HG03378 (cell line): ENCODE measurements at regions not wholly inside any gene's neighbourhood (a gene's known extent, or its start where the extent isn't known, plus 50 kb on each side); places are given as distances from the start of the nearest gene placed in this dataset.
"Not testable (repeated sequence)": the region's sequence is repeated elsewhere in the genome, so short reads cannot be mapped to it uniquely, and the experiment has no call there.

Experiments used
- ATAC-seq: cut with Tn5 transposase; IDR thresholded peaks from one replicate; pipeline ENCODE4 v1.9.1; 2021; ENCODE audit warnings: mild to moderate bottlenecking, moderate library complexity; ENCODE audit not compliant: unreplicated experiment

DNA sequence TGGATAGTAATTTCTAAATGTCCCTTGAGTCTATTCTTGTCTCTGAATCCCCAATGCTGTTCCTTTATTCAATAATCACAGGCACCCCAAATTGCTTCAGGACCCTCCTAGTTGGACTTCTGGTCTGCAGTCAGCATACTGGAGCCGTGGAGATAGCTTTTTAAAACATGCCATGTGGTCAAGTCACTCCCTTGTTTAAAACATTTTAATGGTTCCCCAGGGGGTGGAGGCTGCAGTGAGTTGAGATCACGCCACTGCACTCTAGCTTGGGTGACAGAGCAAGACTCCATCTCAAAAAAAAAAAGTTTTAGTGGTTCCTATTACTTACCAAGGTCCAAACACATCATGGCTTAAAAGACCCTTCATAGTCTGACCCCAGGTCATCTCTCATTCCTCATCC is 220.3 kb downstream of the ADAMTS15 start:
- ATAC-seq: no peak

DNA sequence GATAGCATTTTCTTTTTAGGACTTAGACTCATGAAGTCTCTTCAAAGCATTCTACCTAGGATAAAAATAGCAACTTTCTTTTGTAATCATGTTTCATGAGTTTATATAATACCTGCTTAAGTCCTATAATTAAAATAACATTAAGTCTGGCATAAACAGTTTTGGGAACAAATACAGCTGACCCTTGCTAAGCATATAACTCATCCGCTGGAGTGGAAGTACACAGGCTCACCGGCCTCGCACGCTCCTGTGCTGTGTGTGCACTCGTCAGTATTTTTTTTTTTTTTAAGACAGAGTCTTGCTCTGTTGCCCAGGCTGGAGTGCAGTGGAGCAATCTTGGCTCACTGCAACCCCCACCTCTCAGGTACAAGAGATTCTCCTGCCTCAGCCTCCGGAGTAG is 221.8 kb downstream of the ADAMTS15 start:
- no peak for ATAC-seq

DNA sequence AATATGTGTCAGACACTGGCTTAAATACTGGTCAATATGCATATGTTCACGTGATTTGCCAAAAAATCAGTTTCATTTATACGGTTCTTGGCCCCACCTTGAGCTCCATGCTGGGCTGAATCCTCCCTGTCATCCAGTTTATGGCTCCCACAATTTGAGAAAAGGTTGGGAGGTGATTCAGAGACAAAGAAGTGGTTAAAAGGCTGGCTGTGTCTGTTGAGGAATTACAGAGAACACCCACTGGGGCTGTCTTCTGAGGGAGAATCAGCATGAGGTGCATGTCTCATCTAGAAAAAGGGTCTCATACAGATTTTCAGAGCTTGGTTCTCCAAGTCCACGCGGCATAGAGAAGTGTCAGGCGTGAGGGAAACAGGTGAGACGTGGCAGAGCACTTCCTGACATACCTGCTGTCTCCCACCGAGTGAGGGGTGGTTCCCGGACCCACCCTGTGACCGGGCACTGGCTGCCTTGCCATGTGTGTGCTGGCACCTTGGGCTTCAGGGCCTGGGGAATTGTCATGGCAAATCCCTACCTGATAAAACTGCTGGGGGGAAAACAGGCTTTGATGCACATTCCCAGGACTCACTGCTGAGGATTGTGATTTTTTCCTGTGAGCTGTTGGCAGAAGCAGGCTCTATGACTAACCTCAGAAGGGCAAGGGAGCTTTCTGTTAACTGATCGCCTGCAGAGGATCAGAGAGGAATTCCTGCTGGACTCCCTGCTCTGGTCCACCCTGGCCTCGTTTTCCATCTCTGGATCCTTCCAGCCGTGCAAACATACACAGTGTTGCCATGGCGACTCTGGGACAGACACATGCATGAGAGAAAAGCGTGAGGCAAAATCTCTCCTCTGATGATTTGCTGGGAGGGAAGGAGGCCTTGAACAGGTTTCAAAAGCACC is 223.6 kb downstream of the ADAMTS15 start:
- no peak for ATAC-seq

DNA sequence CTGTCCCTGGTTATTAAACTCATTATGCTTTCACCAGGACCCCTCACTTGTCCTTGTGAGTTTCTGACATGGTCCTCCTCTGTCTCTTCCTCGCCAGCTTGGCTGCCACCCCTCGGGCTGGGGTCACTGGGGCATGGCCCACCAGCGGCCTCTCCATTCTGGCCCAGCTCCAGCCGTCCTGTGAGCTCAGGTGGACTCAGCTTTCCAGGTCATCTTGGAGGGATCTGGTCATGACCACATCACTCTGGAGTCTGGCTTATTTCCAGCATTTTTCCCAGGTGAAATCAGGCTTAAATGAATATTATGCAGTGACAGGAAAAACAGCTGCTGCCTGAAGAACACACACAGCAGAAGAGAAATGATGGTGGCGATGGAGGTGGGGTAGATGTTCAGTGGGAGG is 224.5 kb downstream of the ADAMTS15 start:
- ATAC-seq: no peak

DNA sequence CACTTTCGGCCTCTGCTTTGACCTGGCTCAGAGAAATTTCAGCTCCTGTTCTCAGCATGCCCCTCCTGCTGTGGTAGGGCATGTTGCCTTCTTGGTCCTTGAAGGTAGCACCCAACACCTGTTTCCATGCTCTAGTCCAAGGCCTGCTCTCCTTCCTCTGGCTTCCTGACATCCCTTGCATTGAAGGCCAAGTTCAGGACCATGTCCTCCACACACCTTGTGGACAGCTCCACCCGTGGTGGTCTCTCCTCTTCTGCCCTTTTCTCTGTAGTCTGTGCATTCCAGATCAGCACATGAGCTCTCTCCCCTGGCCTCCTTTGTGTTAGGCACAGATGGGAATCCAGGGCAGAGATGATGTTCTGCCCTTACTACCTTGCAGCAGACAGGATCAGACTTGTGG is 225.3 kb downstream of the ADAMTS15 start:
- ATAC-seq: no peak

DNA sequence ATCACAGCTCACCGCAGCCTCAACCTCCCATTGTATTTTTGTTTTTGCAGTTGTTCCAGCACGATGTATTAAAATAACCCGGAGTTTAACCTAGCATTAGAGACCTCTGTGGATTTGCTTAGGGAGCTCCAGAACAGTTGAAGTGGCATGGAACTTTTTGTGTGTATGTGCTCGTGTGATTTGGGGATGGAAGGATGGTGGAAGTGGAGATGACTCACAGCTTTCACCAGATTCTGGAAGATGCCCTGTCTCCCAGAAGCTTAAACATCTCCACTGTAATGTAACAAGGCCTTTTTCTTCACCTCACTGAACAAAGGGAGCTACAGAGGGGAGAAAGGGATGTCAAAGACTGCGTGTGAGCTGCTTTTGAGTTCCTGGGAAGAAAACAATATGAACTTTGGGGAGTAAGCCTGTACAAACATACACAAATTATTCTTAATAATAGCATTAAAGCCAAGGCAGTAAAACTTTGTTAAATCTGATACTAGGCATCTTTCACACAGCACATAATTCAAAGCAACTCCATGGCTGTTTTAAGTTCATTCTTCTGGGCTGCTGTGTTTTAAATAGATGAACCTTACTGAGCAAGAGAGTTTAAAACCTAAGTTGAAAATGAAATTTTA is 226.4 kb downstream of the ADAMTS15 start:
- no peak for ATAC-seq

DNA sequence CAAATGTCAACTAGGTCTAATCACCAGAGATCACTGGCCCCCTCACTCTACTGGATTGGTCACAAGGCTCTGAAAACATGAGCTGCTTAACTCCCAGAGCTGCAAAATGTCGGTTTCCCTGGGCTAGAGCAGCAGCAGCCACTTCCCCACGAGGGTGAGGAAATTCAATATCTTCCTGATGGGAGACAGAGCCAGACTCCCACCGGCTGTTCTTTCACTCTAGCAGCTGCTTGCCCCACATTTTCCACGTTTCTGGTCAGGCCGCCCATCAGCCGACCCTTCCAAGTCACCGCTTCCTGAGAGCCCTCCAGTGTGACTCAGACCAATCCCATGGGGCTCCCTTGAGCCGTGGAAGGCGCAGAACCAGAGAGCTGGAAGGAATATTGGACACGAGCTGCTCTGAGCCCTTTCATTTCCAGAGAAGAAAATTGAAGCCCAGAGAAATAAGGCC is 227.0 kb downstream of the ADAMTS15 start:
- ATAC-seq: no peak

DNA sequence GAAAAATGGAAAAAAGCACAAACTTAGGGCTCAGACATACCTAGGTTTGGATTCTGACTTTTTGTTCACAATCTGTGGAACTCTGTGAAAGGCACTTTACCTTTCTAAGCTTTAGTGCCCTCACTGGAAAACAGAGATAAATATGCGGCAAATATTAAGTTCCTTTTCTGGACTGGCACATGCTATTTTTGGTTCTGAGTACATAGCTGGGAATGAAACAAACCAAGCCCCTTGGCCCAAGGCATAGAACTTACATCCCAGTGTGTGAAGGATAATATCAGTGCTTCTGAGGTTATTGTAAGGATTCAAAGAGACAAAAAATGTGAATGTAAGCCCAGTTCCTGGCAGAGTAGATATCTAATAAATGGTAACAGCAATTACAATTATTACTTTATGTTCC is 227.5 kb downstream of the ADAMTS15 start:
- no peak for ATAC-seq

DNA sequence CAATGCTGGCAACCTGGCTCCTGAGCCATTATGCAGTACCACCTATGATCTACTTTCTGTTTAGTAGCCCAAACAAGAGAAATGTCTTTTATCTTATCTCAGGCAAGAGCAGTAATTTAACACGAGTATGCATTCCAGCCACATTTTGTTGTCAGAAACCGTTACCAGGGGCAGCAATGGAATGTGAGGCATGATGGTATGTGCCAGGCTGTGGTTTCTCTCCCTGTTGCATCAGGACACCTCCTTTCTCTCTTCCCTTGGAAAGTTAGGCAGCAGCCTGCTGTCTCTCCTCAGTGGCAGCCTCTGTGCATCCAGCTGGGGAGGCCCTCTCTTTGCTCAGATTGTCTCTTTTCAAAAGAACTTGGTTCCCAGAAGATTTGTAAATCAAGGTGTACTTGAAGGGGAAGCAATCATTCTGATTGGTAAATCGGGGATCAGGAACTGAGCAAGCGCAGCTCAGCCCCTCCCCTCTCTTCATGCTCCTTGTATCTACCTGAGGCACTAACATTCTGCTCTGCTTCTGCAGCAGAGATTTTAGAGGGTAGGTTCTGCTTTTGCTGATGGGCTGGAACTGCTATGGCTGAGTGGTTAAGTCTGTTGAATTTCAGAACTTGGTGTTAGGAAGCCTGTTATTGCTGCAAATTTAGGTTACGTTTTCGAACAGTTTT is 229.2 kb downstream of the ADAMTS15 start:
- no peak for ATAC-seq

DNA sequence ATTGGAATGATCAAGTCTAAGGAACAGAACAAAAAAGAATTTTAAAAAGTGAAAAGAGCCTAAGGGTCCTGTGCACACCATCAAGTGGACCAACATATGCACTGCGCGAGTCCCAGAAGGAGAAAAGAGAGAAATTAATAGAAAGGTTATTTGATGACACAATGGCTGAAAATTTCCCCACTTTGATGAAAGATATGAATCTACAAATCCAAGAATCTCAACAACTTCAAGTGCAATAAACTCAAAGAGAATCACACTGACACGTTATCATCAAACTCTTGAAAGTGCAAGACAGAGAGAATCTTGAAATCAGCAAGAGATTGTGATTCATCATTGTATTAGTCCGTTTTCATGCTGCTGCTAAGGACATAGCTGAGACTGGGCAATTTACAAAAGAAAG is 230.8 kb downstream of the ADAMTS15 start:
- ATAC-seq: no peak

DNA sequence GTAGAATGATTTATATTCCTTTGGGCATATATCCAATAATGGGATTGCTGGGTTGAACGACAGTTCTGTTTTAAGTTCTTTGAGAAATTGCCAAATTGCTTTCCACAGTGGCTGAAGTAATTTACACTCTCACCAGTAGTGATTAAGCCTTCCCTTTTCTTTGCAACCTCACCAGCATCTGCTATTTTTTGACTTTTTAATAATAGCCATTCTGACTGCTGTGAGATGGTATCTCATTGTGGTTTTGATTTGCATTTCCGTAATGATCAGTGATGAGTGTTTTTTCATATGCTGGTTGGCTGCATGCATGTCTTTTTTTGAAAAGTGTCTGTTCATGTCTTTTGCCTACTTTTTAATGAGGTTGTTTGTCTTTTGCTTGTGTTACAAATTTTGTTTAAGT is 233.8 kb downstream of the SNX19 start:
- not testable (repeated sequence) for ATAC-seq

DNA sequence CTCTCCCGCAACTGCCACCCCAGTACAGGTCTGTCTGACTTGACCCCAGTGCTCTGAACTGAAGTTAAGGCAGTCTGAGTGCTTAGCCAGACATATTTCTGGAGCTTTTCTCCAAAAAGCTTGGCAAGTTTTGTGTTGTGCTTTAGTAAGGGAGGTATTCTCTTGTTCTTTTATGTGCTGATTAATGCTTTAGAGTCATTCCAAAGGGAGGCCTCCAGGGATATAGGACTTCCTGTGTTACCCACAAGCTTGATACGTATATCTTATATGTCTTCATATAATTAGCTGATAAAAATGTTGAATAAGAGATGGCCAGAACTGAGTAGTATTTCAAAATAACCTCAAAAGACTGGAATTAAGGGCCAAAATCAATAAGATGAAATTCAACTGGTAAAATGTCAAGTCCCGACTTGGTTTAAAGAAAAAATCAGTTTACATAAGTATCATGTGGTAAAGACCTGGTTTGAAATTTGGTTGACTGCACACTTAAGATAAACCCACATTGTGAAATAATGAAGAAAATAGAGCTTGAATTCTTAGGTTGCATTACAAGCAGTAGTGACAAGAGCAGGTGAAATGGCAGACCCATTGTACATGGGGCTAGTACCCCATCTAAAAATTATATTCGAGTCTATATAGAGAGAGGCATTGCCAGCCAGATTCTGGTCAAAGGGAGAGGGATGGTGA is 226.9 kb downstream of the SNX19 start:
- no peak for ATAC-seq

DNA sequence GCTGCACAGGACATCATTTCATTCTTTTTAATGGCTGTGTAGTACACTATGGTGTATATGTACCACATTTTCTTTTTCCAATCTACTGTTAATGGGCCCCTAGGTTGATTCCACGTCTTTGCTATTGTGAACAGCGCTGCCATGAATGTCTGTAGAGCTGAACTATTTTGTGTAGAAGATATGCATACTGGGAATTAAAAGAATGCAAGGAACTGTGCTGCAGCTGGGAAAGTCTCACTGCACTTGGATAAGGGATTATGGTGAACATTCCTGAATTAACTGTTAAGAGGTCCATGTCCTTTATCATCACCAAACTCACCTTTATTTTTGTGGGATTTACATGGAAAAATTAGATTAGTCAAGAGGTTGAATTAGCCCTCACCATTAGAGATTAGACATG is 224.7 kb downstream of the SNX19 start:
- no peak for ATAC-seq

DNA sequence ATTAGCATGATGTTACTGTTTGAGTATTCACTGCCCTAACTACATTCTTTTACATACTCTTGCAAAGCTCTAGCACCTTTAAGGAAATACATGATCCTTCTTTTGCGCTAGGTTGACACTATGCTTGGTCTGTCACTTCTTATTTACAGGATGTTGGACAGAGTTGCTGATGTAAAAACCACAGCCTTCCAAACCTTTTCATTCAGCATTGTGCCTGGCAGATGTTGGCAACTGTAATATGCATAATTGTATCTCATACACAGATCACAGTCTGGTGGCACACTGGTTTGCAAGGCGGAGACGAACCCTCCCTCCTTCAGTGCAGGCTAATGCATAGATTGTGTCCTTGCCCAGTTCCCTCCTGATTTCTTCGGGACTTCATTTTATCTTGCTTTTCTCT is 224.1 kb downstream of the SNX19 start:
- no peak for ATAC-seq

DNA sequence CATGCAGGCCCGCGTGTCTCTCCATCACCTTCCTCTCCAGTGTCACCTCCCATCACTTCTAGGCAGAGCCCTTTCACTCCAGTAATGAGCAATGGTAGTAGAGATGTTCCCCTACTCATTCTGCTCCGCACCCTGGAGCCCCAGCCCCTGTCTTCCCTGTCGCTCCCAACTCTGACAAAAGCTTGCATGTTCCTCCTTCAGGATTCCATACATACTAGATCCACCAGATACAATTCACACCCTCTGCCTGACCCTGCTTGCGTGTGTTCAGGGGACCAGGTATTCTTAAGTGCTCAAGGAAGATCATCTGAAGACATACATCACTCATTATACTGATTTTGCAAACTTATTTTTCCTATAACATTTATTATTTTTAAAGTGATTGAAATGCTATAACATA is 222.7 kb downstream of the SNX19 start:
- ATAC-seq: no peak

DNA sequence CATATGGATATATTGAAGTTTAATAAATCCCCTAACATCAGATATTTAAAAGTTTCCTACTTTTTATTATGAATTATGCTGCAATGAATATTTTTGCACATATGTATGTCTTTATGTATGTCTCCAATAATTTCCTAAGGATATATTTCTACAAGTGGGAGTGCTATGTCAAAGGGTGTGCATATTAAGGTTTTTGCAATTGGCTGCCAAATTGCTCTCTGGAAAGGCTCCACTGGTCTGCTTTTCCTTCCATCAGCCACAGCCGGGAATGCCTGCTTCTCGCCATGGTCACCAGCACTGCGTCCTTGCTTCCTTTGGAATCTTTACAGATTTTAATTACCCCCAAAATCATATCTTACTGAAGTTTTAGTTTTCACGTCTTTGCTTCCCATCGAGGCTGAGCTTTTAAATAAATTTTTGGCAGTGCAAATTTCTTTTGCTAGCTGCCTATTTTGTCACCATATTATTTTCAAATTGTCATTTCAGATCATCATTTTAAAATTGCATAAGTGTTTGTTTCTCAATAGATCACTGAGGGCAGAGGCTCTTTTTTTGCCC is 221.7 kb downstream of the SNX19 start:
- ATAC-seq: no peak

DNA sequence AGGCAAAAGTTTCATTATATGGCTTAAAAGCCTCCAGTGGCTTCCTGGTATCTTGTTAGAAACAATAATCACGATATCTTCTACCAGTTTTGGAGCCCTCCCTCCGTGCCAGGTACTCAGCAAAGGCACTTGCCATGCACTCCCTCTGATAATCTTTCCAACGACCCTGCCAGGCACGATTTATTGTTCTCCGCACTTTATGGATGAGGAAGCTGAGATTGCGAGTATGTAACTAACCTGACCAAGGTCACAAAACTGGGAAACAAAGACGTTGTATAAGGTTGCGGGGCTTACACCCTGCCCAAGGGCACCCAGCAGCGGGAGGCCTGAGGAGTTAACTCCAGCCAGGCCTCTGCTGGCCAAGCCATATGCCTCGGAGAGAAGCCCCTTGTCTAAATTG is 218.1 kb downstream of the SNX19 start:
- no peak for ATAC-seq

DNA sequence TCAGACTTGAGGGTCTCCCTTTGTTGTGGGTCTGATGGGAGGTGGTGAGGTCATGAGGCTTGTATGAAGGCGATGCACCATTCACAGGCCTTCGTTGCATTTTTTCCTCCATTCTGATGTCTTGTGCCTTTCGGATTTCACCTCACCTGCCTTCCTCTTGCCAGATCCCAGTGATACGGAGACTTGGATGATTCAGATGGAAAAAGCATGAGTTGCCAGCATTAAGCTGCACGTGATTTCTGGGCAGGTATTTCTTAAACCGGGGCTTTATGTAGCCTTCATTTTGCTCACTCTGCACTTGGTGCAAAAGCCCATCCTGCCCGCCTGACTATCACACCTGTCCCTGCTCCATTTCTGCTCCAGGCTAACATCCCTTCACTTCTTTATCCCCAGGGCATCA is 216.7 kb downstream of the SNX19 start:
- no peak for ATAC-seq

DNA sequence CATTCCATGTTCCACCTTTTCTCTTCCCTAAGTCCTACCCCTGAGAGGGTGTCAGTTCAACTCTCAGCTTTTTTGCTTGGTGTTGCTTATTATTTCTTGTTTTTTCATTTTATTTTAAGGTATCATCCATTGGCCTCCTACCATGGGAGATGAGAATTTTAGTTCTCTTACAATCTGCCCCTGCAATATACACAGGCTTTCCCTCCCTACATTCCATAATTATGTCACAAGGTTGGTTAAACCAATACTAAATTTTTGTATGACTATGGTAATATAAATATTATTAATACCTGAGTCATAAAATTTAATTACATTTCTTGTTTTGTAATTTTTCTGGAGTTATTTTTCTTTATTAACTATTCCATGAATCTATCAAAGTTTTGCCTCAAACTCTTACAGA is 216.2 kb downstream of the SNX19 start:
- no peak for ATAC-seq

DNA sequence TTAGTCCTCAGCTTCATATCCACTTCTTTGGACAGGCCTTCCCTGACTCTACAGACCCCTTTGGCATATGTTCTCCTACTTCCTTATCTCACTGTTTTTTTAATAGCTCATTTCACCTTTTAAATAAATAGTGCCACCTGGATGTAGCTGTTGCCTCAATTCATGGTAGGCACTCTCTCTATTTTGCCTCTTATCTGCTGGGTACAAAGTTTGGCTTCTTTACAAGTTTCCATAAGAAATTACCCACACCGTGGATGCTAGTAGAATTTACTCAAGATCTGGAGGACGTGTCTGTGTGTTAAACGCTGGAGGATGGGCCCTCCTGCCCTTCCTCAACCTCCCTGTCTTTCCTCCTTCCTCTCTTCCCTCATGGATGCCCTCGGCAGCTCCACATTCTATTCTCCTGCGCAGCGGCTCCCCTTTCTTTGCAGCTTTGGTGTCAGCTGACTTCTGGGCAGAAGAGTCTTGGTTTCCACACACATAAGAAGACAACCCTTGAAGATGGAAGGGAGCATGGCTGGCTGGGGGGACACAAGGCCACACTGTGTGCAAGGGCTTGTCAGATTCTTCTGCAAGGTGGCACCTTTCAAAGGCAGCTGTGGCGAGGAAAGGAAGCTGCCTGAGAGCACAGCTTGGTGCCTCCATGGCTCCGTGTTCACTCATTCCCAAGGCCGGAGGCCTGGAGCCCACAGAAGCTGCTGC is 212.6 kb downstream of the SNX19 start:
- no peak for ATAC-seq
